ENCODE measurements at regions not wholly inside any gene's neighbourhood (a gene's known extent, or its start where the extent isn't known, plus 50 kb on each side); places are given as distances from the start of the nearest gene placed in this dataset.

DNA sequence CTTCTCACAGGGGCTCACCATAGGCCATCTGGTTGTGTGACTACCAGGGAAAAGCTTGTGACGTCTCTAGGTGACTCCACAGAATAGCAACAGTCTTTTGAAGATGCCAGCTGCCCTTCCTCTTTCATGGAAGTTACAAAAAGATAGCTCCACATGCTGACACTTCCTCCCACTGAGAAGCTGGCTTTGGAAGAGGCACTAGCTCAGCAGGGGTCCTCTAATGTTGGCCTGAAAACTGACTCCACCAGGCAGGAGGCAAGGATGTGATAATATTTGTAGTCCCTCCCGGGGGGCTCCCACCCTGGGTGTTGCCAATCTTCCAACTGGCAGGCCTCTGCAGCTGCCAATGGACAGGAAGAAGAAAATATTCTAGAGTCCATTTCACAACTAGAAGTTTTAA, 343.5 kb downstream of the NEK10 start:
- TF ChIP-seq, protein P1, sequence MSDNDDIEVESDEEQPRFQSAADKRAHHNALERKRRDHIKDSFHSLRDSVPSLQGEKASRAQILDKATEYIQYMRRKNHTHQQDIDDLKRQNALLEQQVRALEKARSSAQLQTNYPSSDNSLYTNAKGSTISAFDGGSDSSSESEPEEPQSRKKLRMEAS (IDR thresholded peaks at IDR 0.05; ENCODE audit: low read depth, low read length) = no peak
- TF ChIP-seq, protein P2, sequence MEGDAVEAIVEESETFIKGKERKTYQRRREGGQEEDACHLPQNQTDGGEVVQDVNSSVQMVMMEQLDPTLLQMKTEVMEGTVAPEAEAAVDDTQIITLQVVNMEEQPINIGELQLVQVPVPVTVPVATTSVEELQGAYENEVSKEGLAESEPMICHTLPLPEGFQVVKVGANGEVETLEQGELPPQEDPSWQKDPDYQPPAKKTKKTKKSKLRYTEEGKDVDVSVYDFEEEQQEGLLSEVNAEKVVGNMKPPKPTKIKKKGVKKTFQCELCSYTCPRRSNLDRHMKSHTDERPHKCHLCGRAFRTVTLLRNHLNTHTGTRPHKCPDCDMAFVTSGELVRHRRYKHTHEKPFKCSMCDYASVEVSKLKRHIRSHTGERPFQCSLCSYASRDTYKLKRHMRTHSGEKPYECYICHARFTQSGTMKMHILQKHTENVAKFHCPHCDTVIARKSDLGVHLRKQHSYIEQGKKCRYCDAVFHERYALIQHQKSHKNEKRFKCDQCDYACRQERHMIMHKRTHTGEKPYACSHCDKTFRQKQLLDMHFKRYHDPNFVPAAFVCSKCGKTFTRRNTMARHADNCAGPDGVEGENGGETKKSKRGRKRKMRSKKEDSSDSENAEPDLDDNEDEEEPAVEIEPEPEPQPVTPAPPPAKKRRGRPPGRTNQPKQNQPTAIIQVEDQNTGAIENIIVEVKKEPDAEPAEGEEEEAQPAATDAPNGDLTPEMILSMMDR (IDR thresholded peaks at IDR 0.05; ENCODE audit: low read depth, low read length) = no peak
- no peak for TF ChIP-seq POLR2A (IDR thresholded peaks at IDR 0.05; ENCODE audit: extremely low read depth, insufficient read length)

Measured in NB4 (cell line).